ENCODE measurements at regions not wholly inside any gene's neighbourhood (a gene's known extent, or its start where the extent isn't known, plus 50 kb on each side); places are given as distances from the start of the nearest gene placed in this dataset.

GRCh38 chr3:187906416-187906815 is 161.1 kb upstream of the BCL6 start:
- Mint-ChIP-seq H3K4me1 (ENCODE audit: unreplicated experiment) (peaks cover 4% of the 10 kb centered on the region), H3K27me3 (no peaks in the 10 kb centered on the region), H3K36me3 (no peaks in the 10 kb centered on the region), H3K27ac (no peak overlapping the region), H3K9me3 (no peaks in the 10 kb centered on the region), H3K4me3 (no peak overlapping the region)
- DNase-seq (ENCODE audit: extremely low spot score, unreplicated experiment), result no peak
- no peak for TF ChIP-seq CTCF (conservative IDR thresholded peaks at IDR 0.05)

- no peak for DNase-seq (ENCODE audit: extremely low spot score, unreplicated experiment)
- TF ChIP-seq CTCF (conservative IDR thresholded peaks at IDR 0.05), result no peak
- Mint-ChIP-seq H3K4me3 (no peak overlapping the region), H3K27me3 (no peaks in the 10 kb centered on the region), H3K4me1 (ENCODE audit: unreplicated experiment) (peaks cover 4% of the 10 kb centered on the region), H3K36me3 (no peaks in the 10 kb centered on the region), H3K27ac (no peak overlapping the region), H3K9me3 (no peaks in the 10 kb centered on the region)
Observed at GRCh38 chr3:187906920-187907319, 161.7 kb upstream of the BCL6 start.

GRCh38 chr3:187909866-187910265 is 164.6 kb upstream of the BCL6 start:
- no peak overlapping the region for H3K4me3 Mint-ChIP-seq
- DNase-seq (ENCODE audit: extremely low spot score, unreplicated experiment), result no peak
- TF ChIP-seq CTCF (conservative IDR thresholded peaks at IDR 0.05), result no peak

GRCh38 chr3:187912007-187912406 is 166.7 kb upstream of the BCL6 start:
- Mint-ChIP-seq H3K4me1 (ENCODE audit: unreplicated experiment) (peaks cover 34% of the 10 kb centered on the region), H3K9me3 (no peaks in the 10 kb centered on the region), H3K27ac (no peak overlapping the region), H3K4me3 (no peak overlapping the region), H3K36me3 (no peaks in the 10 kb centered on the region), H3K27me3 (no peaks in the 10 kb centered on the region)
- DNase-seq (ENCODE audit: extremely low spot score, unreplicated experiment), result no peak
- no peak for TF ChIP-seq CTCF (conservative IDR thresholded peaks at IDR 0.05)

More at GRCh38 chr3:187909866-187910265, 164.6 kb upstream of the BCL6 start:
- Mint-ChIP-seq H3K9me3 (no peaks in the 10 kb centered on the region), H3K4me1 (ENCODE audit: unreplicated experiment) (peaks cover 28% of the 10 kb centered on the region), H3K27ac (no peak overlapping the region), H3K27me3 (no peaks in the 10 kb centered on the region), H3K36me3 (no peaks in the 10 kb centered on the region)

- no peak for DNase-seq (ENCODE audit: extremely low spot score, unreplicated experiment)
- H3K4me1 Mint-ChIP-seq (ENCODE audit: unreplicated experiment), result peaks cover 38% of the 10 kb centered on the region
Observed at GRCh38 chr3:187913617-187914033, 168.4 kb upstream of the BCL6 start.

More at GRCh38 chr3:187913617-187914033, 168.4 kb upstream of the BCL6 start:
- no peaks in the 10 kb centered on the region for H3K27me3 Mint-ChIP-seq
- TF ChIP-seq CTCF (conservative IDR thresholded peaks at IDR 0.05), result no peak
- no peak overlapping the region for H3K4me3 Mint-ChIP-seq
- no peaks in the 10 kb centered on the region for H3K9me3 Mint-ChIP-seq
- no peaks in the 10 kb centered on the region for H3K36me3 Mint-ChIP-seq
- peak overlapping the region; percentile 7 for H3K27ac Mint-ChIP-seq
